Activated naive CD8-positive, alpha-beta T cell (primary cell): ENCODE measurements at regions not wholly inside any gene's neighbourhood (a gene's known extent, or its start where the extent isn't known, plus 50 kb on each side); places are given as distances from the start of the nearest gene placed in this dataset.

Experiments
- H3K27ac Mint-ChIP-seq: one replicate; pipeline ENCODE4 v1.8.0; 2021; ENCODE audit warnings: mixed read lengths
- H3K27me3 Mint-ChIP-seq: one replicate; pipeline ENCODE4 v1.8.0; 2021; ENCODE audit warnings: mixed read lengths
- H3K36me3 Mint-ChIP-seq: one replicate; pipeline ENCODE4 v1.8.0; 2021; ENCODE audit warnings: mixed read lengths
- H3K4me1 Mint-ChIP-seq: one replicate; pipeline ENCODE4 v1.8.0; 2021; ENCODE audit warnings: low read depth, mixed read lengths
- H3K4me3 Mint-ChIP-seq: one replicate; pipeline ENCODE4 v1.8.0; 2021; ENCODE audit warnings: mild to moderate bottlenecking, mixed read lengths
- H3K9me3 Mint-ChIP-seq: one replicate; pipeline ENCODE4 v1.8.0; 2021; ENCODE audit warnings: low read depth, mixed read lengths

- no peak overlapping the region for H3K27ac Mint-ChIP-seq
- H3K36me3 Mint-ChIP-seq = no peaks in the 10 kb centered on the region
- H3K4me1 Mint-ChIP-seq = no peaks in the 10 kb centered on the region
- H3K9me3 Mint-ChIP-seq = no peaks in the 10 kb centered on the region
- peaks cover 1% of the 10 kb centered on the region for H3K27me3 Mint-ChIP-seq
- no peak overlapping the region for H3K4me3 Mint-ChIP-seq
These were observed 105.2 kb upstream of the VSTM2B start for GRCh38 chr19:29420482-29421195.

DNA sequence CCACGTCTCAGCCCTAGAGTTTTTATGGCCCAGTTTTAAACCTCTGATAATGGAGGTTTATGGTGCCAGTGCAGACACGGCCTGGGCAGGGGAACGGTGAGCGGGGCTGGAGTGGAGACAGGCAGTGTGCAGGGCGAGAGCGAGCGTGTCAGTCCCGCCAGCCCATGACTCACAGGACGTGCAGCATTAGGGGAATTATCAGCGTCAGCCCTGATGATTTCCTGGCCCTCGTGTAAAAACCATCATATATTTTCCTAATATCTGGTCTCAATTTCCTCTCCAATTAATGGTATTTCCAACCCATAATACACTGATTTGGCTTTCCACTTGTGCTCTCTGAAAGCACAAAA, 104.6 kb upstream of the VSTM2B start:
- Mint-ChIP-seq H3K9me3 (no peaks in the 10 kb centered on the region), H3K36me3 (no peaks in the 10 kb centered on the region), H3K4me3 (no peak overlapping the region), H3K27me3 (peaks cover 1% of the 10 kb centered on the region), H3K4me1 (no peaks in the 10 kb centered on the region), H3K27ac (no peak overlapping the region)

GRCh38 chr19:29422047-29422446, 103.7 kb upstream of the VSTM2B start:
- H3K27ac Mint-ChIP-seq = no peak overlapping the region
- no peak overlapping the region for H3K4me3 Mint-ChIP-seq
- H3K4me1 Mint-ChIP-seq = no peaks in the 10 kb centered on the region
- no peaks in the 10 kb centered on the region for H3K36me3 Mint-ChIP-seq
- peaks cover 1% of the 10 kb centered on the region for H3K27me3 Mint-ChIP-seq
- H3K9me3 Mint-ChIP-seq = no peaks in the 10 kb centered on the region

- Mint-ChIP-seq H3K4me1 (no peaks in the 10 kb centered on the region), H3K36me3 (no peaks in the 10 kb centered on the region), H3K27ac (no peak overlapping the region), H3K27me3 (peaks cover 1% of the 10 kb centered on the region), H3K9me3 (no peaks in the 10 kb centered on the region), H3K4me3 (no peak overlapping the region)
These were observed 103.2 kb upstream of the VSTM2B start for GRCh38 chr19:29422486-29423085.

DNA sequence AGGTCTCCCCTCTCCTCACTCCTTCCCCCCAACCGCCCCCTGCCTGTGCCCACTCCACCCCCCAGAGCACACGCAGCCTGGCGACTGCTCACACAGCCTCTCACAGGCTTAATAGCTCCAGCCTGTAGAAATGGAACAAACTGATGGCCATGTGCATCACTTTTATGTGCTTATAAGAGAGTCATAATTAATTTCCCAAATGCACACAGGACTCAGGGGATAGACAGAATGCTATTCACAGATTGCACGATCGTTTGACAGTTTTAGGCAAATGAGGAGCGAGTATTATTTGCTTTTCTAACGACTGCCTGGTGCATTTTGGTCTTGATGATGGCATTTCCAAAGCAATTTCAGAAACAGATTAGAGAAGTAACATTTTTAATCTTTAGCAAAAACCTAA, 97.7 kb upstream of the VSTM2B start:
- H3K36me3 Mint-ChIP-seq = no peaks in the 10 kb centered on the region
- H3K4me1 Mint-ChIP-seq = no peaks in the 10 kb centered on the region
- H3K27me3 Mint-ChIP-seq = peaks cover 2% of the 10 kb centered on the region
- H3K27ac Mint-ChIP-seq = no peak overlapping the region
- H3K4me3 Mint-ChIP-seq = no peak overlapping the region
- no peaks in the 10 kb centered on the region for H3K9me3 Mint-ChIP-seq

DNA sequence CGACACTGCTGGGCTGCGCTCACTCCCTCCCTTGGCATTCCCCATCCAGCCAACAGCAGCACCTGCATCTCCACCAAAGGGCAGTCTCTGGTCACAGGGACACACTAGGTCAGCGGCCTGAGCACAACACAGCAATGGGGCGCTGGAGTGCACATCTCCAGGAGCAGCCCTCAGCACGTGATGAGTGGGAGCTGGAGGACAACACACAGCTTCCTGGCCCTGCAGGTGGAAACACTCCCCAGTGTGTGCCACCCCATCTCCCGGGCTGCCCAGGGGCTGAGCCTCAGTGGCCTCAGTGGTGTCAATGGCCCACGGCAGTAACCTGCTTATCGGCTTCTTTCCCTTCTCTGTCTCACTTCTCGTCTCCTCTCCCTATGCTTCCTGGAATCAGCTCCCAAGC, 96.8 kb upstream of the VSTM2B start:
- H3K4me1 Mint-ChIP-seq = no peaks in the 10 kb centered on the region
- no peak overlapping the region for H3K27ac Mint-ChIP-seq
- no peaks in the 10 kb centered on the region for H3K9me3 Mint-ChIP-seq
- no peaks in the 10 kb centered on the region for H3K36me3 Mint-ChIP-seq
- peaks cover 3% of the 10 kb centered on the region for H3K27me3 Mint-ChIP-seq
- no peak overlapping the region for H3K4me3 Mint-ChIP-seq

- H3K4me3 Mint-ChIP-seq = no peak overlapping the region
- H3K4me1 Mint-ChIP-seq = no peaks in the 10 kb centered on the region
- H3K27me3 Mint-ChIP-seq = peaks cover 6% of the 10 kb centered on the region
- H3K36me3 Mint-ChIP-seq = no peaks in the 10 kb centered on the region
- no peak overlapping the region for H3K27ac Mint-ChIP-seq
- H3K9me3 Mint-ChIP-seq = no peaks in the 10 kb centered on the region
These were observed 96.2 kb upstream of the VSTM2B start for GRCh38 chr19:29429581-29429980.

DNA sequence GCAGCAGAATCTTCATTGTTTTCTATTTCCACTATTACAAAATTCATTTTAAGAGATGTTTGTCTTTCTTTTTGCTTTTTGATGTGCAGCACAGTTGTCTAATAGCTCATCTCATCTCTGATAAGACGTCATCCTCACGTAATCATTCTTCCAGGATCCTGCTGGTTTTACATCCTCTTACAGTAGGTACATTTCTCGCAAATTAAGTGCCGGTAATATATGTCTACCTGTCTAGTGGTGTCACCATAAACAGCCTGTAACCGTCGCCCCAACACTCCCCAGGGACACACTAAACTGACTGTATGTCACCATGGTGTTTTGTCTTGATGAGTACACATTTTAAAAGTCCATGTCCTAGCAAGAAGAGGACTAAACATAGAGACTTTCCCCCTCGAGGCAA, 94.5 kb upstream of the VSTM2B start:
- H3K27me3 Mint-ChIP-seq = peaks cover 6% of the 10 kb centered on the region

DNA sequence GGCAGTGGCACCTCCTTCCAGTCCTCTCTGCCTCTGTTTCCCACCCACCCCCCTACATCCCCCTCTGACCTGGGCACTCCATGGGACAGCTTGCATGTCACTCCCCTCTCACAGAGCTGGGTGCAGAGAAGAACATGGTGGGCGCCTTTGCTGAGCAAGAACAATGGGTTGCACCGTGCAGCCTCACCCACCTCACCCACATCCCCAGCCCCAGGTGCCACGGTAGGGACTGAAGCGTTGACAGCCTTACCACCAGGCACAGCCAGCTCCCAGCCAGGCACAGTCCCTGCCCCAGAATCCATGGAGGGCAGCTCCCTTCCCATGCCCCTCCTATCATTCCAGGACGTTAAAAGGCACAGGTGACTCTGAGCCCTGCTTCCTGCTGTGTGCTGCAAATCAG, 93.1 kb upstream of the VSTM2B start:
- Mint-ChIP-seq H3K4me1 (no peaks in the 10 kb centered on the region), H3K9me3 (no peaks in the 10 kb centered on the region), H3K36me3 (no peaks in the 10 kb centered on the region), H3K27ac (no peak overlapping the region), H3K27me3 (peaks cover 6% of the 10 kb centered on the region), H3K4me3 (no peak overlapping the region)

More for the DNA sequence above, 94.5 kb upstream of the VSTM2B start:
- Mint-ChIP-seq H3K27ac (no peak overlapping the region), H3K36me3 (no peaks in the 10 kb centered on the region), H3K4me3 (no peak overlapping the region), H3K9me3 (no peaks in the 10 kb centered on the region), H3K4me1 (no peaks in the 10 kb centered on the region)

- peaks cover 4% of the 10 kb centered on the region for H3K27me3 Mint-ChIP-seq
- H3K4me3 Mint-ChIP-seq = no peak overlapping the region
- no peaks in the 10 kb centered on the region for H3K36me3 Mint-ChIP-seq
- no peaks in the 10 kb centered on the region for H3K9me3 Mint-ChIP-seq
- H3K4me1 Mint-ChIP-seq = no peaks in the 10 kb centered on the region
- no peak overlapping the region for H3K27ac Mint-ChIP-seq
These were observed 89.1 kb upstream of the VSTM2B start for GRCh38 chr19:29436591-29437103.

DNA sequence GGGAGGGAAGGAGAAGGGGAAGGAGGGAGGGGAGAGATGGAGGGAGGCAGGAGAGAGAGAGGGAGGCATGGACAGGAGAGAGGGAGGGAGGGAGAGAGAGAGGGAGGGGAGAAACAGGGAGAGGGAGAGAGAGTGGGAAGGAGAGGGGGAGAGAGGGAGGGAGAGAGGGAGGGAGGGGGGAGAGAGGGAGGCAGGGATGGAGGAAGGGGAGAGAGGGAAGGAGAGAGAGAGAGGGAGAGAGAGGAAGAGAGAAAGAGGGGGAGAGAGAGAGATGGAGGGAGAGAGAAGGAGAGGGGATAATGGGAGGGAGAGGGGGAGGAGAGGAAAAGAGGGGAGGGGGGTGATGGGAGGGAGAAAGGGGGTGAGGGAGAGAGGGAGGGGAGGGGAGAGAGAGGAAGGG, 86.8 kb upstream of the VSTM2B start:
- Mint-ChIP-seq H3K36me3 (no peaks in the 10 kb centered on the region), H3K4me1 (no peaks in the 10 kb centered on the region), H3K9me3 (no peaks in the 10 kb centered on the region), H3K4me3 (no peak overlapping the region), H3K27me3 (peaks cover 3% of the 10 kb centered on the region), H3K27ac (no peak overlapping the region)

DNA sequence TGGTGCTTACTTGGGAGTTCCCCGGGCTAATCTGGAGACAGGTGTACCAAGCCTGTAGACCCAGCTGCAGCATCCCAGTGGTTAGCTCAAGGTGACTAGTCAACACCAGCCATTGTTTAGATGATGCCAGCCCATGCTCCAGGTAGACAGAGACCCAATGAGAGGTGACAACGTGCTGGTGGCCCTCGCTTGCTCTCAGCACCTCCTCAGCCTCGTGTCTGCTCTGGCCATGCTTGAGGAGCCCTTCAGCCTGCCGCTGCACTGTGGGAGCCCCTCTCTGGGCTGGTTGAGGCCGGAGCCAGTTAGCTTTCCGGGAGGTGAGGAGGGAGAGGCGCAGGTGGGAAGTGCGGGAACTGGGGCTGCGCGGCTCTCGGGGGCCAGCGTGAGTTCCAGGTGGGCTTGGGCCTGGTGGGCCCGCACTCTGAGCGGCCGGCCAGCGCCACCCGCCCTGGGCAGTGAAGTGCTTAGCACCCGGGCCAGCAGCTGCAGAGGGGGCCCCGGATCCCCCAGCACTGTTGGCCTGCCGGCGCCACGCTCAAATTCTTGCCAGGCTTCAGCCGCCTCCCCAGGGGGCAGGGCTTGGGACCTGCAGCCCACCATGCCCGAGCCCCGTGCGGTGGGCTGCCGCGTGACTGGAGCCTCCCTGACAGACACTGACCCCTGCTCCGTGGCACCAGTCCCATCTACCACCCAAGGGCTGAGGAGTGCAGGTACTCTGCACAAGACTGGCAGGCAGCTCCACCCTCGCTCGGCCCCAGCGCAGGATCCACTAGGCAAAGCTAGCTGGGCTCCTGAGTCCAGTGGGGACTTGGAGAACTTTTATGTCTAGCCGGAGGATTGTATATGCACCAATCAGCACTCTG, 85.9 kb upstream of the VSTM2B start:
- Mint-ChIP-seq H3K36me3 (no peaks in the 10 kb centered on the region), H3K9me3 (no peaks in the 10 kb centered on the region), H3K4me1 (no peaks in the 10 kb centered on the region), H3K4me3 (no peak overlapping the region), H3K27ac (no peak overlapping the region), H3K27me3 (no peaks in the 10 kb centered on the region)

GRCh38 chr19:29442094-29442493, 83.7 kb upstream of the VSTM2B start:
- Mint-ChIP-seq H3K4me1 (no peaks in the 10 kb centered on the region), H3K27me3 (peaks cover 2% of the 10 kb centered on the region), H3K27ac (no peak overlapping the region), H3K36me3 (no peaks in the 10 kb centered on the region), H3K4me3 (no peak overlapping the region), H3K9me3 (no peaks in the 10 kb centered on the region)

- Mint-ChIP-seq H3K9me3 (no peaks in the 10 kb centered on the region), H3K27me3 (peaks cover 2% of the 10 kb centered on the region), H3K4me3 (no peak overlapping the region), H3K27ac (no peak overlapping the region), H3K4me1 (no peaks in the 10 kb centered on the region), H3K36me3 (no peaks in the 10 kb centered on the region)
These were observed 82.9 kb upstream of the VSTM2B start for GRCh38 chr19:29442910-29443309.

DNA sequence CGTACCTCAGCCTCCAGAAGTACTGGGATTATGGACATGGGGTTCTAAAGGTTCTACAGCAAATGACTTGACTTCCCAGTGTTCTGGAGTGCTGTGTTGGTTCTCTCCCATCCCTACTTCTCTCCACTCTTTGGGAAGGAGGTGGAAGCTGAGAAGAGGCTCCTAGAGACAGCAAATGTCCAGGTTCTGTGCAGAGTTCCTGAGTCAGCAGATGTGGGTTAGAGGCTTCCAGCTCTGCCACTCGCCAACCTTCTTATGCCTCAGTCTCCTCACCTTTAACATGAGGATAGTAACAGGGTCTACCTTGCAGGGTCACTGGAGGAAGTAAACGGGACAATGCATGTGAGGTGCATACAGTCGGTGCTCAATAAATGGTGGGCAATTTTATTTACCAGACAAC, 80.5 kb upstream of the VSTM2B start:
- no peak overlapping the region for H3K4me3 Mint-ChIP-seq

More for the DNA sequence above, 80.5 kb upstream of the VSTM2B start:
- H3K36me3 Mint-ChIP-seq = no peaks in the 10 kb centered on the region
- H3K27ac Mint-ChIP-seq = no peak overlapping the region
- peaks cover 2% of the 10 kb centered on the region for H3K27me3 Mint-ChIP-seq
- no peaks in the 10 kb centered on the region for H3K4me1 Mint-ChIP-seq
- H3K9me3 Mint-ChIP-seq = no peaks in the 10 kb centered on the region
